ENCODE measurements at regions not wholly inside any gene's neighbourhood (a gene's known extent, or its start where the extent isn't known, plus 50 kb on each side); places are given as distances from the start of the nearest gene placed in this dataset.

DNA sequence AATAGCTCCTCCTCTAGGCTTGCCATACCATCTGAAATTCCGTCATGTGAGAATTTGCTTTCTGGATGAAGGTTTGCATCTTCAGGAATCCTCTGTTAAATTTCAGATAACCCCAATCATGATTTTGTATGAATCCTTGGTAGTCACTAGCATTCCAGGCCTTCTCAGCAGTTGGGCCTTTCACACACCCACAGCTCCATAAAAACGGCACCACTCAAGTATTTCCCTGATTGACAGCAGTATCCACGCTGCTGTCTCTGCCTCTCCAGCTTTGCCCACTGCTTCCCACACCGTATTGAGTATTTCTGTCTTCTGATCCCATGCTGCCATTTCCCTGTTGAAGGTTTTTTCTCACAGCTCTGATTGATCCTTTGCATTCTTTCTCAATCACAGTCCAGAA, 208.7 kb upstream of the NCAM1 start:
- no peak for TF ChIP-seq JUN (IDR thresholded peaks at IDR 0.05; ENCODE audit: borderline replicate concordance, insufficient read depth, insufficient read length, low read depth)
- no peak for TF ChIP-seq CTCF (IDR thresholded peaks at IDR 0.05; ENCODE audit: extremely low read depth in 1 of 2, insufficient read depth in 1 of 2, low read depth in 1 of 2, low read length in 2 of 2)
- no peak for TF ChIP-seq POLR2AphosphoS5 (IDR thresholded peaks at IDR 0.05; ENCODE audit: insufficient read depth, low read depth, low read length)
- no peak for TF ChIP-seq GATA2 (IDR thresholded peaks at IDR 0.05; ENCODE audit: insufficient read depth, insufficient read length, low read depth, low read length)
- TF ChIP-seq EZH2 (IDR thresholded peaks at IDR 0.05; ENCODE audit: borderline replicate concordance, low read depth, low read length, severe bottlenecking): no peak
- TF ChIP-seq POLR2A (IDR thresholded peaks at IDR 0.05; ENCODE audit: low read depth, low read length): no peak
- TF ChIP-seq, protein P1, sequence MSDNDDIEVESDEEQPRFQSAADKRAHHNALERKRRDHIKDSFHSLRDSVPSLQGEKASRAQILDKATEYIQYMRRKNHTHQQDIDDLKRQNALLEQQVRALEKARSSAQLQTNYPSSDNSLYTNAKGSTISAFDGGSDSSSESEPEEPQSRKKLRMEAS (IDR thresholded peaks at IDR 0.05; ENCODE audit: insufficient read depth, insufficient read length): no peak
- TF ChIP-seq FOS (IDR thresholded peaks at IDR 0.05; ENCODE audit: borderline replicate concordance, insufficient read depth, low read length): no peak
- TF ChIP-seq MYC (IDR thresholded peaks at IDR 0.05; ENCODE audit: low read depth, low read length): no peak
- DNase-seq (ENCODE audit: low read depth, low spot score) (no peak), FAIRE-seq (no peak)
- no peaks in the 10 kb centered on the region for H3K79me2 ChIP-seq (ENCODE audit: control insufficient read depth, insufficient read depth, low read length)
- no peak overlapping the region for H3K27ac ChIP-seq (ENCODE audit: insufficient read depth, low read depth, low read length)
- no peaks in the 10 kb centered on the region for H3K27me3 ChIP-seq (ENCODE audit: control insufficient read depth in 2 of 2, insufficient read depth in 2 of 2, low read length in 2 of 2)
- ChIA-PET POLR2A (no interaction called here), CTCF (no interaction called here)
- H3K4me2 ChIP-seq (ENCODE audit: insufficient read depth, low read length): no peak overlapping the region
- dilution Hi-C loops (cut with MboI; ENCODE audit: extremely low pct_ligation_motif_present, low sequenced_read_pairs): no loop called here
- intact Hi-C loops (cut with micrococcal nuclease): no loop called here
- H3K36me3 ChIP-seq (ENCODE audit: control insufficient read depth in 2 of 2, extremely low read depth in 1 of 2, insufficient read depth in 2 of 2, low read length in 2 of 2): no peaks in the 10 kb centered on the region
- no peak overlapping the region for H3K9ac ChIP-seq (replicated peaks; ENCODE audit: extremely low read depth, insufficient read depth, low read length)
- no peak overlapping the region for H3K4me3 ChIP-seq (replicated peaks in 1 of 3; ENCODE audit: insufficient read depth in 1 of 3, low read depth in 1 of 3, low read length in 3 of 3)
- no peaks in the 10 kb centered on the region for H4K20me1 ChIP-seq (replicated peaks; ENCODE audit: control insufficient read depth, extremely low read depth, insufficient read depth, low read length)
- no peaks in the 10 kb centered on the region for H3K4me1 ChIP-seq (ENCODE audit: control insufficient read depth, extremely low read depth, insufficient read depth, low read length)
- H2AFZ ChIP-seq (ENCODE audit: low read depth, low read length): no peak overlapping the region
- no TSS peak for BruUV-seq (replicated peaks)
- H3K9me3 ChIP-seq (replicated peaks; ENCODE audit: control insufficient read depth, insufficient read depth, low read length): peaks cover 3% of the 10 kb centered on the region
- no peaks in the 10 kb centered on the region for H3K9me1 ChIP-seq (replicated peaks; ENCODE audit: control insufficient read depth, extremely low read depth, insufficient read depth, low read length)
